ENCODE measurements at regions not wholly inside any gene's neighbourhood (a gene's known extent, or its start where the extent isn't known, plus 50 kb on each side); places are given as distances from the start of the nearest gene placed in this dataset.
A peak's percentile ranks its signal among the peaks of the same experiment; 100 is the strongest.

DNA sequence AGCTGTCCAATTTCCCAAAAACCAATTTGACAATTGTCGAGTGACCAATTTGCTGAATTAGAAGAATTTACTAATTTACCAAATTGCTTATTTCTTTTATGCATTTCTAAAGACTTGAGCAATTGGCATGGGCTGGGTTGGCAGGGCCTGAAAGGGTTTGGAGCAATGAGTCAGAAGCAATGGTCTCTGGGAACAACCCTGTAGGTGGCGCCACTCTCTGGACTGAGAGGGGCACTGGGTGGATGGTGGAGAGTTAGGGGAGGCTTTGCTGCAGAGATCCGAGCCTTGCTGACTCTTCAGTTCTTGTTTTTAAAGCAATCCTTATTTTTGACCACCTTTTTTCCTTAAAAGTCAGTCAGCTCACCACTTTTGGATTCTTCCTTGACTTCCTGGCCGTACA is 71.5 kb upstream of the RPS23 start:
- Histone ChIP-seq H3K9ac (no peak overlapping the region), H3K4me2 (ENCODE audit: low read length) (no peak overlapping the region), H3K4me1 (no peaks in the 10 kb centered on the region), H3K36me3 (ENCODE audit: control insufficient read depth, insufficient read depth, low read length) (no peaks in the 10 kb centered on the region), H2AFZ (no peak overlapping the region), H3K27me3 (ENCODE audit: control insufficient read depth, insufficient read depth, low read length) (no peaks in the 10 kb centered on the region), H3K27ac (no peak overlapping the region), H3K9me3 (ENCODE audit: control insufficient read depth, low read length) (no peaks in the 10 kb centered on the region), H3K4me3 (ENCODE audit: low read depth, low read length) (no peak overlapping the region), H3K79me2 (no peaks in the 10 kb centered on the region)
- TF ChIP-seq, protein P1, sequence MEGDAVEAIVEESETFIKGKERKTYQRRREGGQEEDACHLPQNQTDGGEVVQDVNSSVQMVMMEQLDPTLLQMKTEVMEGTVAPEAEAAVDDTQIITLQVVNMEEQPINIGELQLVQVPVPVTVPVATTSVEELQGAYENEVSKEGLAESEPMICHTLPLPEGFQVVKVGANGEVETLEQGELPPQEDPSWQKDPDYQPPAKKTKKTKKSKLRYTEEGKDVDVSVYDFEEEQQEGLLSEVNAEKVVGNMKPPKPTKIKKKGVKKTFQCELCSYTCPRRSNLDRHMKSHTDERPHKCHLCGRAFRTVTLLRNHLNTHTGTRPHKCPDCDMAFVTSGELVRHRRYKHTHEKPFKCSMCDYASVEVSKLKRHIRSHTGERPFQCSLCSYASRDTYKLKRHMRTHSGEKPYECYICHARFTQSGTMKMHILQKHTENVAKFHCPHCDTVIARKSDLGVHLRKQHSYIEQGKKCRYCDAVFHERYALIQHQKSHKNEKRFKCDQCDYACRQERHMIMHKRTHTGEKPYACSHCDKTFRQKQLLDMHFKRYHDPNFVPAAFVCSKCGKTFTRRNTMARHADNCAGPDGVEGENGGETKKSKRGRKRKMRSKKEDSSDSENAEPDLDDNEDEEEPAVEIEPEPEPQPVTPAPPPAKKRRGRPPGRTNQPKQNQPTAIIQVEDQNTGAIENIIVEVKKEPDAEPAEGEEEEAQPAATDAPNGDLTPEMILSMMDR (IDR thresholded peaks at IDR 0.05), result peak; percentile 9

DNA sequence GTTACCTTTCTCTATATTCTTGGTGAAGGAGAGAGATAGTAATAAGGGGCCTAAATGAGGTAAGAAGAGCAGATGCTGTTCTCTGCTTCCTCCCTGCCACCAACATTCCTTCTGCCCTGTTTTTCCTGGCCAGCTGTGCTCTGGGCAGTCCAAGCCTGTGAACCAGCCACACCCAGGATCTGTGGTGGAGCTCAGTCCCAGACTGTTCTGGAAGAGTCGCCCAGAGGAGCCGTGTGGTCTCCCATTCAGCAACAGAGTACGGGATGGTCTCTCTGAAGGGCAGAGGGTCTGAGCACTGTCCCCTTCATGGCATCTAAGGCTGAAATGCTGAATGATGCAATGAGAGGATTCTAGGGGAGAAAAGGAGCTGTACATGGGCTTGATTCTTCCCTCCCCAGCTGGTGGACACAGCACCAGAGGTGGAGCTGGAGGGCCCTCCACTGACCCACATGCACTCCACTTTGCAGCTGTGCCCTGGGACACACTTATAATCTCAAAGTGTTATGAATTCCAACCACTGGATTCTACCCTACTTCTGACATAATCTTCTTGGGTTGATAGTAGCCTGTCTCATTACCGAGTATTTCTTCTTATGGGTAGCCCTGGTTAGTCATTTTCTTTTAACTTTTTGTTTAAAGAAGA is 70.8 kb upstream of the RPS23 start:
- H3K4me3 ChIP-seq (ENCODE audit: low read depth, low read length), result no peak overlapping the region
- no peak overlapping the region for H3K27ac ChIP-seq
- TF ChIP-seq, protein P1 (IDR thresholded peaks at IDR 0.05), result no peak
- no peaks in the 10 kb centered on the region for H3K4me1 ChIP-seq
- H3K79me2 ChIP-seq, result no peaks in the 10 kb centered on the region
- no peaks in the 10 kb centered on the region for H3K36me3 ChIP-seq (ENCODE audit: control insufficient read depth, insufficient read depth, low read length)
- no peak overlapping the region for H3K4me2 ChIP-seq (ENCODE audit: low read length)
- no peak overlapping the region for H3K9ac ChIP-seq
- H3K27me3 ChIP-seq (ENCODE audit: control insufficient read depth, insufficient read depth, low read length), result no peaks in the 10 kb centered on the region
- no peak overlapping the region for H2AFZ ChIP-seq
- H3K9me3 ChIP-seq (ENCODE audit: control insufficient read depth, low read length), result no peaks in the 10 kb centered on the region

DNA sequence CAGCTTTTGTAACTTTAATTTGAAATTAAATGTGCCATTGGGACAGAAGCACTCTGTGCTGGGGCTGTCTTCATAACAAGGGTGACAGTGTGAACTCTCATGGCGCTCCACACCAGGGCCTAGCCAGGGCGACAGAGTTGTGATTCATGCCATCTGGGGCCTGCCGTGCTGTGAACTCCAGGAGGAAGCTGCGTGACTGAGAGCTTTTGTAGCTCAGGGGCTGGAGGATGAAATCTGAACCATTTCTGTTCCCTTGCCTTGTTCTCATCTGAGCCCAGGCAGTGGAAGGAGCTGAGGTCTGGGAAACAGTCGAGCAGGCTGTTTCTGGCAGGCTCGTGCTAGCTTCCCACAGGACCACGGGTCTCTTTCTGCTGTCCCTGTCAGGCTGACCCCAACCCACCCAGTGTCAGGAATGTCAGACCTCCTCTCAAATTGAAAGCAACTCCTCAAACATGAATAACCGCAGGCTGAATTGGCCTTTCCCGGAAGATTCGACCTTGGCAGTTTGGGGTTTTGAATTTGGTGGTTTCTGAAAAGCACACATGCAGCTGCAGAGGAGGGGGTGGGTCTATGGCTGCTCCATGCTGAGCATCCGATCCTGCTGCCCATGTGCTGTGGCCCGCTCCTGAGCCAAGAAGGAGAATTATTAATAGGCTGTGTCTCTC is 69.2 kb upstream of the RPS23 start:
- Histone ChIP-seq H3K27me3 (ENCODE audit: control insufficient read depth, insufficient read depth, low read length) (no peaks in the 10 kb centered on the region), H3K4me3 (ENCODE audit: low read depth, low read length) (no peak overlapping the region), H3K36me3 (ENCODE audit: control insufficient read depth, insufficient read depth, low read length) (no peaks in the 10 kb centered on the region), H3K9me3 (ENCODE audit: control insufficient read depth, low read length) (no peaks in the 10 kb centered on the region), H3K79me2 (no peaks in the 10 kb centered on the region), H3K4me1 (no peaks in the 10 kb centered on the region), H3K4me2 (ENCODE audit: low read length) (no peak overlapping the region), H3K9ac (no peak overlapping the region), H3K27ac (no peak overlapping the region), H2AFZ (no peak overlapping the region)
- TF ChIP-seq, protein P1 (IDR thresholded peaks at IDR 0.05), result no peak

DNA sequence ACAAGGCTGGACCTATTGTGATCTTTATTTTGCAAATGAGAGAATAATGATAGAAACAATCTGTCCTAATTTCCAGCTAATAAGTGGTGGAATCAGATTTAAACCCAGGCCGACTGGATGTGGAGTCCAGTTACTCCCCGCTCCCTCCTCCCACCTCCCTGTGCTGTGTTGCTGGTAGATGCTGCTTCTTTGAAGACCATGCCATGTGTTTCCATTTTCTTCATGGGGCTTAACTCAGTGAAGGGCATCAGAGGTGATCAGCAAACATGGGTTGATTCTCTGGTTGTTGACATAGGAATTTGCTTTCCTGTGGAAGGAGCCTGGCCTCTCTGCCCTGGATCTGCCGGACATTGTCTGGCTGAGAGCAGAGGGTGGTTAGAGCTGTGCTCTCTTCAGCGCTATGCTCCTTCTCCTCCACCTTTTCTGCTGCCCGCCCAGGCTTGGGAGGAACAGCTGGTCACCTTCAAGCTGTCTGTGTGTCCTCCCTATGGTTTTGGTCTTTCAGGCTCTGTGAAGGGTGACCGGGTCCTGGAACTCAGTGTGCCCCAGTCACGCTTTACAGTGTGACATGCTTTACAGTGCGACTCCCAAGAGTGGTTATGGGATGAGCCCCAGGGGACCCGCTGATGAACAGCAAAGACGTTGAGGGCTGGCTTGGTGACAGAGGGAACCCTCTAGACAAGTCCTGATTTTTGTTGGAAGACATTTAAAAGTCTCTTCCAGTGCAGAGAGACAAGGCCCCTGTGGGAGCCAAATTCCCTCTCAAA is 68.4 kb upstream of the RPS23 start:
- H3K4me3 ChIP-seq (ENCODE audit: low read depth, low read length), result no peak overlapping the region
- no peak overlapping the region for H3K4me2 ChIP-seq (ENCODE audit: low read length)
- H3K36me3 ChIP-seq (ENCODE audit: control insufficient read depth, insufficient read depth, low read length), result no peaks in the 10 kb centered on the region
- no peaks in the 10 kb centered on the region for H3K4me1 ChIP-seq
- no peak overlapping the region for H2AFZ ChIP-seq
- H3K27me3 ChIP-seq (ENCODE audit: control insufficient read depth, insufficient read depth, low read length), result no peaks in the 10 kb centered on the region
- H3K9ac ChIP-seq, result no peak overlapping the region
- no peaks in the 10 kb centered on the region for H3K79me2 ChIP-seq
- no peaks in the 10 kb centered on the region for H3K9me3 ChIP-seq (ENCODE audit: control insufficient read depth, low read length)
- TF ChIP-seq, protein P1 (IDR thresholded peaks at IDR 0.05), result no peak
- no peak overlapping the region for H3K27ac ChIP-seq

Data from parathyroid adenoma (tissue), 2 donors.